Lower leg skin (tissue), 4 donors: ENCODE measurements at regions not wholly inside any gene's neighbourhood (a gene's known extent, or its start where the extent isn't known, plus 50 kb on each side); places are given as distances from the start of the nearest gene placed in this dataset.

Experiments
- DNase-seq, 2 donors: peaks; one replicate each; pipeline ENCODE4 v3.0.0-alpha.2; 2019; ENCODE audit warnings: low spot score in 2 of 2
- H3K4me3 ChIP-seq: fragments of 200-600 bp; sonication (generic); 2 replicates; pipeline ENCODE4 v1.5.1; 2017; ENCODE audit warnings: mild to moderate bottlenecking, low read depth; ENCODE audit not compliant: poor library complexity, severe bottlenecking
- CTCF ChIP-seq, 3 donors: fragments of 450-650 bp; IDR thresholded peaks; one replicate each; pipeline ENCODE4 v1.5.1; 2016; ENCODE audit warnings: antibody characterized with exemption in 3 of 3, mild to moderate bottlenecking in 3 of 3, moderate library complexity in 2 of 3
- POLR2A ChIP-seq, 2 donors: fragments of 450-650 bp; IDR thresholded peaks; one replicate each; pipeline ENCODE4 v1.6.1; 2016 to 2017; ENCODE audit warnings: antibody characterized with exemption in 2 of 2, mild to moderate bottlenecking in 1 of 2, moderate library complexity in 1 of 2
- WGBS, 2 donors: methylation state at CpG; one replicate each; pipeline ENCODE4 v1.1.5; 2018; 5-methylcytosine and 5-hydroxymethylcytosine counted together
- intact Hi-C: fragments of 100-400 bp; cut with DNase I; formaldehyde crosslinking; loops from one replicate; pipeline ENCODE4 v1.15.0; 2023; ENCODE audit warnings: low total_unique reads

- WGBS, 2 donors = 78 to 91% methylated on average over 4 of the region's 4 CpGs
- no peak for TF ChIP-seq CTCF (IDR thresholded peaks at IDR 0.05)
- TF ChIP-seq POLR2A (IDR thresholded peaks at IDR 0.05) = no peak
- no peak overlapping the region for H3K4me3 ChIP-seq
- intact Hi-C loops = no loop called here
- no peak for DNase-seq
Measured at GRCh38 chr6:10128721-10129120, 286.2 kb downstream of the TFAP2A start.

GRCh38 chr6:10122164-10122563, 292.7 kb downstream of the TFAP2A start:
- no peak for DNase-seq
- TF ChIP-seq CTCF (IDR thresholded peaks at IDR 0.05) = no peak
- no peak for TF ChIP-seq POLR2A (IDR thresholded peaks at IDR 0.05)
- intact Hi-C loops = no loop called here
- 61 to 67% methylated on average over 1 of the region's 1 CpG for WGBS, 2 donors
- no peak overlapping the region for H3K4me3 ChIP-seq

GRCh38 chr6:10112871-10113549, 301.9 kb downstream of the TFAP2A start:
- no peak overlapping the region for H3K4me3 ChIP-seq
- TF ChIP-seq CTCF (IDR thresholded peaks at IDR 0.05) (no peak), POLR2A (IDR thresholded peaks at IDR 0.05) (no peak)
- WGBS, 2 donors = 50 to 56% methylated on average over 28 of the region's 28 CpGs
- no peak for DNase-seq
- intact Hi-C loops = no loop called here

- WGBS, 2 donors = 87 to 90% methylated on average over 7 of the region's 7 CpGs
- TF ChIP-seq POLR2A (IDR thresholded peaks at IDR 0.05) = no peak
- no peak for TF ChIP-seq CTCF (IDR thresholded peaks at IDR 0.05)
- DNase-seq = no peak
- intact Hi-C loops = no loop called here
- H3K4me3 ChIP-seq = no peak overlapping the region
Measured at GRCh38 chr6:10111975-10112374, 302.9 kb downstream of the TFAP2A start.

- no peak for DNase-seq
- no peak overlapping the region for H3K4me3 ChIP-seq
- intact Hi-C loops = no loop called here
- 70 to 71% methylated on average over 4 of the region's 4 CpGs for WGBS, 2 donors
- no peak for TF ChIP-seq CTCF (IDR thresholded peaks at IDR 0.05)
- TF ChIP-seq POLR2A (IDR thresholded peaks at IDR 0.05) = no peak
Measured at GRCh38 chr6:10101551-10102252, 313.2 kb downstream of the TFAP2A start.
